Activated B cell treated with CpG ODN at 0.5 μM for 24 hours (primary cell): ENCODE measurements at regions not wholly inside any gene's neighbourhood (a gene's known extent, or its start where the extent isn't known, plus 50 kb on each side); places are given as distances from the start of the nearest gene placed in this dataset.

Experiments used
- ATAC-seq: fragments of 200-7000 bp; cut with Tn5 transposase; one replicate; pipeline ENCODE4 v1.10.0; 2021; ENCODE audit warnings: low read depth, mild to moderate bottlenecking, moderate library complexity
- CTCF ChIA-PET: fragments of 350-600 bp; sonication (Branson Sonifier 250); formaldehyde crosslinking; loops from one replicate; lab custom pipeline; 2021; ENCODE audit warnings: antibody characterized with exemption; lab: Charles Lee
- POLR2A ChIA-PET: fragments of 350-600 bp; sonication (Branson Sonifier 250); formaldehyde crosslinking; loops from one replicate; lab custom pipeline; 2021; ENCODE audit warnings: antibody characterized with exemption; lab: Charles Lee
- DNase-seq: peaks from one replicate; pipeline ENCODE4 v3.0.0; 2022
- H3K27ac Mint-ChIP-seq: one replicate; pipeline ENCODE4 v1.8.0; 2020; ENCODE audit warnings: mixed read lengths
- H3K27me3 Mint-ChIP-seq: one replicate; pipeline ENCODE4 v1.8.0; 2021; ENCODE audit warnings: mixed read lengths
- H3K36me3 Mint-ChIP-seq: one replicate; pipeline ENCODE4 v1.8.0; 2021; ENCODE audit warnings: low read depth, mixed read lengths
- H3K4me1 Mint-ChIP-seq: one replicate; pipeline ENCODE4 v1.8.0; 2021; ENCODE audit warnings: mixed read lengths
- H3K4me3 Mint-ChIP-seq: one replicate; pipeline ENCODE4 v1.8.0; 2020; ENCODE audit warnings: mild to moderate bottlenecking, mixed read lengths
- H3K9me3 Mint-ChIP-seq: one replicate; pipeline ENCODE4 v1.8.0; 2020; ENCODE audit warnings: mixed read lengths
- intact Hi-C: fragments of 100-400 bp; cut with micrococcal nuclease; formaldehyde crosslinking; loops from one replicate; pipeline ENCODE4 v1.15.1; 2024
- TF ChIP-seq, protein P1 (sequence below): fragments of 200-600 bp; IDR thresholded peaks from one replicate; pipeline ENCODE4 v1.8.0; 2022; ENCODE audit warnings: antibody characterized with exemption, mild to moderate bottlenecking

DNA sequence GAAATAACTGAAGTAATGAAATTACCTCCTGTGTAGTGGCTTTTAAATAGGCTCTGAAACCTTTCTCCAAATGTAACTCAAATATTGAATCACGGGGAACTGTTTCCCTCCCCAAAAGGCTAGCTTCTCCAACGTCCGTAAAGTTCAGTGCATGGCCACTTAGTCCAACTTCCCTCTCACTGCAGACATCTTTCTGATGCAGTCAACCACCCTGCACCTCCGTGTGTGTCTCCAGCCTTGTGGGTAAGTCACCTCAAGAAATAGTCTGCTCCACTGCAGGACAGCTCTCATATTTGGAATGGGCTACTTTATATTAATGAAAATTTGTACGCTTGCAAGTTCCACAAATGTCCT is 152.5 kb upstream of the CYRIA start:
- no peak for DNase-seq
- H3K27me3 Mint-ChIP-seq: peaks cover 2% of the 10 kb centered on the region
- no peak overlapping the region for H3K4me3 Mint-ChIP-seq
- CTCF ChIA-PET: no interaction called here
- intact Hi-C loops: no loop called here
- POLR2A ChIA-PET: no interaction called here
- no peaks in the 10 kb centered on the region for H3K36me3 Mint-ChIP-seq
- H3K4me1 Mint-ChIP-seq: no peaks in the 10 kb centered on the region
- H3K27ac Mint-ChIP-seq: no peak overlapping the region
- ATAC-seq: no peak
- TF ChIP-seq, protein P1, sequence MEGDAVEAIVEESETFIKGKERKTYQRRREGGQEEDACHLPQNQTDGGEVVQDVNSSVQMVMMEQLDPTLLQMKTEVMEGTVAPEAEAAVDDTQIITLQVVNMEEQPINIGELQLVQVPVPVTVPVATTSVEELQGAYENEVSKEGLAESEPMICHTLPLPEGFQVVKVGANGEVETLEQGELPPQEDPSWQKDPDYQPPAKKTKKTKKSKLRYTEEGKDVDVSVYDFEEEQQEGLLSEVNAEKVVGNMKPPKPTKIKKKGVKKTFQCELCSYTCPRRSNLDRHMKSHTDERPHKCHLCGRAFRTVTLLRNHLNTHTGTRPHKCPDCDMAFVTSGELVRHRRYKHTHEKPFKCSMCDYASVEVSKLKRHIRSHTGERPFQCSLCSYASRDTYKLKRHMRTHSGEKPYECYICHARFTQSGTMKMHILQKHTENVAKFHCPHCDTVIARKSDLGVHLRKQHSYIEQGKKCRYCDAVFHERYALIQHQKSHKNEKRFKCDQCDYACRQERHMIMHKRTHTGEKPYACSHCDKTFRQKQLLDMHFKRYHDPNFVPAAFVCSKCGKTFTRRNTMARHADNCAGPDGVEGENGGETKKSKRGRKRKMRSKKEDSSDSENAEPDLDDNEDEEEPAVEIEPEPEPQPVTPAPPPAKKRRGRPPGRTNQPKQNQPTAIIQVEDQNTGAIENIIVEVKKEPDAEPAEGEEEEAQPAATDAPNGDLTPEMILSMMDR: no peak
- no peaks in the 10 kb centered on the region for H3K9me3 Mint-ChIP-seq

DNA sequence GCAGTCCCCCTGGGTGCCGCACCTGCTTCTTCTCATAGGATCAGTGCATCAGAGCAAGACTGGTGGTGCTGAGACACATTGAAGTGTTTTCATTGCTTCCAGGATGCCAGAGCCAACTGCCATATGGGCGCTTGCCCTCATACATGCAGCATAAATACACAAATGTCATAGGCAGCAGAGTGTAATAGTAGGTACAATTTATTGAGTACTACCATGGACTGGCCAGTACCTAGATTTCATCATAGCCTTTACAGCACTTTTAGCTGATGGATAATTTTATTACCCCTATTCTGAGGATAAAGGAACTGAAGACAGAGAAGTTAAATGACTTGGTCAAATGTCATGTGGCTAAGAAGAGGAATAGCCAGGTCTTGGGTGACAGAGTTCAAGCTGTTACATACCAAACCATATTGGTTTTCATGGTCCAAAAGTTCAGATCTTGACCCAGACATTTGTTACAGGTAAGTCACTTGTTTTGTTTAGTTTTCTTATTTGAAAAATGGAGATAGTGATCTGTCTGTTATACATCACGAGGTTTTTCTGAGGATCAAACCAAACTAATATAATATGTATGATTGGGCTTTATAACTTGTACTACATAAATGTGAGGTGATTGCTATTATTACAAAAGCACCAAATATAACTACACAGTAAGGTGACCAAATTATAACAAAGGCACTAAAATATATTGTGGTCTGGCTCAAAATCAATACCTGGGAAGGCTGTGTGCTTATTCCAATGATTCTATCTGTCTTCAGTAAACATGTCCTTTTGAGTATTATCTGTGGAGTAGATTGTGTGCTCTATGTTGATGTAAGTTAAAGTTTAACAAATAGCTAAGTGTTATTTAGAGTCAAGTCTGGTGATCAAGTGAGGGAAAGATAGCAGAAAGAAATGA is 151.9 kb upstream of the CYRIA start:
- ATAC-seq (no peak), DNase-seq (no peak)
- no peak overlapping the region for H3K27ac Mint-ChIP-seq
- ChIA-PET CTCF (no interaction called here), POLR2A (no interaction called here)
- H3K27me3 Mint-ChIP-seq: peaks cover 2% of the 10 kb centered on the region
- no peak overlapping the region for H3K4me3 Mint-ChIP-seq
- H3K9me3 Mint-ChIP-seq: no peaks in the 10 kb centered on the region
- TF ChIP-seq, protein P1: no peak
- intact Hi-C loops: no loop called here
- no peaks in the 10 kb centered on the region for H3K4me1 Mint-ChIP-seq
- no peaks in the 10 kb centered on the region for H3K36me3 Mint-ChIP-seq

- Mint-ChIP-seq H3K4me3 (no peak overlapping the region), H3K4me1 (no peaks in the 10 kb centered on the region), H3K27me3 (no peaks in the 10 kb centered on the region), H3K36me3 (no peaks in the 10 kb centered on the region), H3K27ac (no peak overlapping the region), H3K9me3 (no peaks in the 10 kb centered on the region)
- POLR2A ChIA-PET: no interaction called here
- no peak for ATAC-seq
- CTCF ChIA-PET: no interaction called here
- intact Hi-C loops: no loop called here
- TF ChIP-seq, protein P1: no peak
- no peak for DNase-seq
Measured at GRCh38 chr2:16816522-16816921, 150.9 kb upstream of the CYRIA start.

DNA sequence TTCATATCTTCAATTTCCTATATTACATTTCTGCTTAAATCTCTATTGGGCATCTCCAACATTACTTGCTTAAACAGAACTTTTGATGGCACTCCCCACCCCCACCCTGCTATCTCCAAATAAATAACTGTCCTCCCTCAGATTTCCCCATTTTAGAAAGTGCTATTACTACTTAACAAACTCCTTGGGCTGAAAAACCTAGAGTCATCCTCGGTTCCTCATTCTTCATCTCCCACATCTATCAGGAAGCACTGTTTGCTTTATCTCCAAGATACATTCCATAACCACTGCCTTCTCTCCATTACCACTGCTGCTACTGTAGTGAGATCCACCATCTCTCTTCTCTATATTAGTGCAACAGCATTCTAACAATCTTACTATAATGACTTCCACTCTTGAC is 150.4 kb upstream of the CYRIA start:
- no peaks in the 10 kb centered on the region for H3K4me1 Mint-ChIP-seq
- H3K4me3 Mint-ChIP-seq: no peak overlapping the region
- intact Hi-C loops: no loop called here
- no peaks in the 10 kb centered on the region for H3K36me3 Mint-ChIP-seq
- ChIA-PET CTCF (no interaction called here), POLR2A (no interaction called here)
- H3K27me3 Mint-ChIP-seq: no peaks in the 10 kb centered on the region
- no peak for DNase-seq
- TF ChIP-seq, protein P1: no peak
- H3K27ac Mint-ChIP-seq: no peak overlapping the region
- H3K9me3 Mint-ChIP-seq: no peaks in the 10 kb centered on the region
- ATAC-seq: no peak

DNA sequence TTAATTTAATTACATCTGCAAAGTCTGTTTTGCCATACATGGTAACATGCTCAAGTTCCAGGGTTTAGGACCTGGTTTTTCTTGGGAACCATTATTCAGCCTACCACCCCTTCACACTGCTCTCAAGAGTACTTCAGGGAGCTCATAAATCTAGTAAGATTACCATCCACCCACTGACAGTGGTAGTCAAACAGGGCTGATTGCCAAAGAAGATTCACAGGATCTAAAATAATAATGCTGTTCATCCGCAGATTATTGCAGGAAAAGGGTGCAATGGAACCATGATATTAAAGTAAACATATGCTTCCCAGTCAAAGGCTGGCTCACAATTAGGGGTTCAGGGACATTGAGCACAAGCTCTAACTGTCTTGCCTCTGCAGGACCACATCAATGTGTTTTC is 148.0 kb upstream of the CYRIA start:
- ATAC-seq (no peak), DNase-seq (no peak)
- Mint-ChIP-seq H3K4me1 (no peaks in the 10 kb centered on the region), H3K4me3 (no peak overlapping the region), H3K27me3 (no peaks in the 10 kb centered on the region), H3K9me3 (no peaks in the 10 kb centered on the region), H3K27ac (no peak overlapping the region), H3K36me3 (no peaks in the 10 kb centered on the region)
- intact Hi-C loops: no loop called here
- ChIA-PET POLR2A (no interaction called here), CTCF (no interaction called here)
- TF ChIP-seq, protein P1: no peak
